Fibroblast of lung (primary cell): ENCODE measurements at regions not wholly inside any gene's neighbourhood (a gene's known extent, or its start where the extent isn't known, plus 50 kb on each side); places are given as distances from the start of the nearest gene placed in this dataset.

Source experiments
- EZH2 ChIP-seq: IDR thresholded peaks from 2 replicates; pipeline ENCODE4 v1.5.1; 2012; ENCODE audit warnings: low read length, control low read depth, mild to moderate bottlenecking; ENCODE audit errors: missing control alignments
- TF ChIP-seq, protein P1 (sequence below), 2 donors: IDR thresholded peaks in 1 of 2; conservative IDR thresholded peaks in 1 of 2; 1 replicate in 1 of 2; 2 replicates in 1 of 2; pipeline ENCODE4 v1.5.1; 2011 to 2012; ENCODE audit warnings: low read length in 2 of 2, control low read depth in 1 of 2, inconsistent platforms in 1 of 2, low read depth in 1 of 2, mild to moderate bottlenecking in 1 of 2

DNA sequence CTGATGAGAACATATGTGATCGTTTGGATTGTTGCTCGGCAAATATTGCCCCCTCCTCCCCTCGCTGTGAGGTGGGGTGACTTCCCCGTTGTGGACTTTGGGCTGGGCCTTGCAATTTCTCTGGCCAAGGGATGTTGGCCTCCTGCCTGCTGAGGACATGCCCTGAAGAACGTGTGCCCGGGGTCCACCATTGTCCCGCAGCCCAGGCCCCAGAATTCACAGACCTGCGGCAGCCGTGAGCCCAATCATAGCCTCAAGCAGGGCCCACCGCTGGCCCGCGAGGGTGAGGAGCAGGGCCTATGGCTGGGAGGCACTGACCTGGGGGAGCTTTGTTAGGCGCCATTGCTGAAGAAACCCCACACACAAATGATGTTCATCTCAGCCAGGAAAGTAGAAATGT, 58.3 kb upstream of the ACTRT2 start:
- TF ChIP-seq, protein P1, sequence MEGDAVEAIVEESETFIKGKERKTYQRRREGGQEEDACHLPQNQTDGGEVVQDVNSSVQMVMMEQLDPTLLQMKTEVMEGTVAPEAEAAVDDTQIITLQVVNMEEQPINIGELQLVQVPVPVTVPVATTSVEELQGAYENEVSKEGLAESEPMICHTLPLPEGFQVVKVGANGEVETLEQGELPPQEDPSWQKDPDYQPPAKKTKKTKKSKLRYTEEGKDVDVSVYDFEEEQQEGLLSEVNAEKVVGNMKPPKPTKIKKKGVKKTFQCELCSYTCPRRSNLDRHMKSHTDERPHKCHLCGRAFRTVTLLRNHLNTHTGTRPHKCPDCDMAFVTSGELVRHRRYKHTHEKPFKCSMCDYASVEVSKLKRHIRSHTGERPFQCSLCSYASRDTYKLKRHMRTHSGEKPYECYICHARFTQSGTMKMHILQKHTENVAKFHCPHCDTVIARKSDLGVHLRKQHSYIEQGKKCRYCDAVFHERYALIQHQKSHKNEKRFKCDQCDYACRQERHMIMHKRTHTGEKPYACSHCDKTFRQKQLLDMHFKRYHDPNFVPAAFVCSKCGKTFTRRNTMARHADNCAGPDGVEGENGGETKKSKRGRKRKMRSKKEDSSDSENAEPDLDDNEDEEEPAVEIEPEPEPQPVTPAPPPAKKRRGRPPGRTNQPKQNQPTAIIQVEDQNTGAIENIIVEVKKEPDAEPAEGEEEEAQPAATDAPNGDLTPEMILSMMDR (conservative IDR thresholded peaks at IDR 0.05 in 1 of 2, IDR thresholded peaks at IDR 0.05 in 1 of 2; ENCODE audit: low read depth in 1 of 2, low read length in 2 of 2), result no peak
- no peak for TF ChIP-seq EZH2
